HG02763 (cell line): ENCODE measurements at regions not wholly inside any gene's neighbourhood (a gene's known extent, or its start where the extent isn't known, plus 50 kb on each side); places are given as distances from the start of the nearest gene placed in this dataset.

ENCODE experiments used
- ATAC-seq: cut with Tn5 transposase; IDR thresholded peaks from one replicate; pipeline ENCODE4 v1.9.1; 2021; ENCODE audit warnings: mild to moderate bottlenecking, moderate library complexity; ENCODE audit not compliant: unreplicated experiment

GRCh38 chr9:121568343-121569265 lies 69.0 kb upstream of the GGTA1 start:
- ATAC-seq: no peak

GRCh38 chr9:121569266-121569648 lies 69.6 kb upstream of the GGTA1 start:
- no peak for ATAC-seq

- ATAC-seq: no peak
These were observed 72.9 kb upstream of the GGTA1 start for GRCh38 chr9:121572581-121572980.

GRCh38 chr9:121573717-121574485 lies 74.3 kb upstream of the GGTA1 start:
- no peak for ATAC-seq

GRCh38 chr9:121574774-121575519 lies 75.3 kb upstream of the GGTA1 start:
- ATAC-seq: no peak

- ATAC-seq: no peak
These were observed 75.0 kb upstream of the DAB2IP start for GRCh38 chr9:121576281-121577075.

GRCh38 chr9:121577166-121577565 lies 74.3 kb upstream of the DAB2IP start:
- no peak for ATAC-seq

GRCh38 chr9:121577572-121577971 lies 73.9 kb upstream of the DAB2IP start:
- ATAC-seq: no peak

- no peak for ATAC-seq
These were observed 69.4 kb upstream of the DAB2IP start for GRCh38 chr9:121581786-121582600.

GRCh38 chr9:121582641-121583040 lies 68.8 kb upstream of the DAB2IP start:
- ATAC-seq: no peak

- no peak for ATAC-seq
These were observed 67.0 kb upstream of the DAB2IP start for GRCh38 chr9:121584421-121584820.

GRCh38 chr9:121587863-121588262 lies 63.6 kb upstream of the DAB2IP start:
- no peak for ATAC-seq

- no peak for ATAC-seq
These were observed 61.4 kb upstream of the DAB2IP start for GRCh38 chr9:121589986-121590385.

- ATAC-seq: no peak
These were observed 59.2 kb upstream of the DAB2IP start for GRCh38 chr9:121592265-121592664.

- no peak for ATAC-seq
These were observed 58.4 kb upstream of the DAB2IP start for GRCh38 chr9:121593066-121593465.

- ATAC-seq: no peak
These were observed 54.9 kb upstream of the DAB2IP start for GRCh38 chr9:121596515-121596914.

GRCh38 chr9:121597698-121598166 lies 53.7 kb upstream of the DAB2IP start:
- no peak for ATAC-seq

- ATAC-seq: no peak
These were observed 53.1 kb upstream of the DAB2IP start for GRCh38 chr9:121598167-121598964.
